HepG2 (cell line): ENCODE measurements at regions not wholly inside any gene's neighbourhood (a gene's known extent, or its start where the extent isn't known, plus 50 kb on each side); places are given as distances from the start of the nearest gene placed in this dataset.

ENCODE experiments used
- ATAC-seq: fragments of 200-7000 bp; cut with Tn5 transposase; 3 replicates; pipeline ENCODE4 v1.9.1; 2020; ENCODE audit warnings: mild to moderate bottlenecking, moderate library complexity
- BruUV-seq: library from RNA; stranded (reverse); fragments of 400-500 nt; replicated peaks from 2 replicates; lab custom pipeline; 2021; lab: Mats Ljungman, UMichigan
- CTCF ChIA-PET: fragments of 300-600 bp; formaldehyde crosslinking; extraction: SDS; loops from one replicate; lab custom pipeline; 2021; ENCODE audit warnings: low total read pairs, inconsistent platforms, low intra/inter-chr PET ratio; lab: Yijun Ruan, JAX
- POLR2A ChIA-PET: fragments of 350-600 bp; sonication (Branson Sonifier 250); formaldehyde crosslinking; loops from one replicate; lab custom pipeline; 2020; ENCODE audit warnings: antibody characterized with exemption, inconsistent platforms; lab: Yijun Ruan, JAX
- DNase-seq: peaks from one replicate; pipeline ENCODE4 v3.0.0-alpha.2; 2015; ENCODE audit warnings: low spot score
- FAIRE-seq: peaks from 3 replicates; lab custom pipeline; 2011; peaks lifted over from hg19 to GRCh38; lab: Jason Lieb, UNC
- H2AFZ ChIP-seq: one replicate; pipeline ENCODE4 v1.6.1; 2011; ENCODE audit warnings: low read length, inconsistent platforms
- H3K27ac ChIP-seq: fragments of 300-600 bp; 3 replicates; pipeline ENCODE4 v1.8.0; 2011; ENCODE audit warnings: mixed run types, mild to moderate bottlenecking, mixed read lengths, low read length, inconsistent platforms; ENCODE audit not compliant: insufficient read depth; ENCODE audit errors: extremely low read length
- H3K27me3 ChIP-seq, 2 experiments: fragments of 200-600 bp in 1 of 2; 2 replicates in 1 of 2; 3 replicates in 1 of 2; pipeline versions ENCODE4 v1.6.0 to v1.8.0; 2011; ENCODE audit warnings: low read length in 2 of 2, mild to moderate bottlenecking in 2 of 2, moderate library complexity in 2 of 2, inconsistent platforms in 1 of 2; ENCODE audit not compliant: insufficient read depth in 2 of 2, control insufficient read depth in 1 of 2
- H3K36me3 ChIP-seq, 2 experiments: fragments of 200-600 bp in 1 of 2; replicated peaks in 1 of 2; 2 replicates in 1 of 2; 3 replicates in 1 of 2; pipeline versions ENCODE4 v1.5.1 to v1.8.0; 2011; ENCODE audit warnings: low read length in 2 of 2, inconsistent platforms in 1 of 2; ENCODE audit not compliant: insufficient read depth in 2 of 2, control insufficient read depth in 1 of 2
- H3K4me1 ChIP-seq: 2 replicates; pipeline ENCODE4 v1.5.1; 2012; ENCODE audit warnings: low read length, inconsistent platforms; ENCODE audit not compliant: insufficient read depth
- H3K4me2 ChIP-seq: 2 replicates; pipeline ENCODE4 v1.6.0; 2011; ENCODE audit warnings: low read depth, low read length, inconsistent platforms
- H3K4me3 ChIP-seq, 3 experiments: fragments of 200-600 bp in 1 of 3; sonication (generic), shearing (Covaris generic) in 1 of 3; replicated peaks in 1 of 3; 2 replicates each; pipeline ENCODE4 v1.5.1; 2011 to 2016; ENCODE audit warnings: low read length in 3 of 3, inconsistent platforms in 2 of 3, low read depth in 2 of 3, mild to moderate bottlenecking in 2 of 3, control low read depth in 1 of 3, mixed read lengths in 1 of 3; ENCODE audit not compliant: insufficient read depth in 1 of 3
- H3K79me2 ChIP-seq: one replicate; pipeline ENCODE4 v1.6.1; 2011; ENCODE audit warnings: low read length, inconsistent platforms; ENCODE audit not compliant: insufficient read depth
- H3K9ac ChIP-seq: 2 replicates; pipeline ENCODE4 v1.6.0; 2011; ENCODE audit warnings: mild to moderate bottlenecking, low read depth, low read length, inconsistent platforms; ENCODE audit not compliant: insufficient read depth
- H3K9me3 ChIP-seq: 2 replicates; pipeline ENCODE4 v1.5.1; 2012; ENCODE audit warnings: mild to moderate bottlenecking, low read length
- H4K20me1 ChIP-seq: 2 replicates; pipeline ENCODE4 v1.6.0; 2011; ENCODE audit warnings: inconsistent platforms, mild to moderate bottlenecking, low read length, moderate library complexity; ENCODE audit not compliant: insufficient read depth
- EZH2 ChIP-seq: conservative IDR thresholded peaks from 2 replicates; pipeline ENCODE4 v1.6.1; 2012; ENCODE audit warnings: mild to moderate bottlenecking, low read depth, low read length, moderate library complexity
- HNF4G ChIP-seq, 2 experiments: sonication (generic) in 1 of 2; formaldehyde crosslinking in 1 of 2; IDR thresholded peaks; 2 replicates each; pipeline versions ENCODE4 v1.4.0 to v1.6.1; 2011 to 2020; ENCODE audit warnings: borderline replicate concordance in 2 of 2, low read depth in 2 of 2, mild to moderate bottlenecking in 2 of 2, low read length in 1 of 2, missing genetic modification reagents in 1 of 2, moderate library complexity in 1 of 2
- MZF1 ChIP-seq: sonication (generic); formaldehyde crosslinking; IDR thresholded peaks from 2 replicates; pipeline ENCODE4 v1.8.1; 2023; ENCODE audit warnings: mild to moderate bottlenecking, missing genetic modification reagents, borderline replicate concordance
- ONECUT2 ChIP-seq: sonication (generic); formaldehyde crosslinking; IDR thresholded peaks from 2 replicates; pipeline ENCODE4 v1.4.0; 2020; ENCODE audit warnings: missing genetic modification reagents
- RFX5 ChIP-seq: IDR thresholded peaks from 2 replicates; pipeline ENCODE4 v1.6.1; 2011; ENCODE audit warnings: low read depth, low read length, improper control_type of control experiment
- SATB2 ChIP-seq: sonication (generic); formaldehyde crosslinking; IDR thresholded peaks from 2 replicates; pipeline ENCODE4 v1.5.0; 2020; ENCODE audit warnings: missing genetic modification reagents
- SP1 ChIP-seq, 2 experiments: fragments of 450-650 bp in 1 of 2; sonication (generic) in 1 of 2; formaldehyde crosslinking in 1 of 2; IDR thresholded peaks; 2 replicates each; pipeline versions ENCODE4 v1.4.0 to v1.6.1; 2016 to 2020; ENCODE audit warnings: missing genetic modification reagents in 1 of 2
- SYNCRIP ChIP-seq: fragments of 200-400 bp; formaldehyde crosslinking; IDR thresholded peaks from 2 replicates; pipeline ENCODE4 v1.6.1; 2018; ENCODE audit warnings: mild to moderate bottlenecking, low read depth, low read length; ENCODE audit not compliant: insufficient read depth
- TSC22D2 ChIP-seq: sonication (generic); formaldehyde crosslinking; IDR thresholded peaks from 2 replicates; pipeline ENCODE4 v1.5.1; 2020; ENCODE audit warnings: missing genetic modification reagents, mild to moderate bottlenecking, borderline replicate concordance
- XRCC5 ChIP-seq: fragments of 200-400 bp; formaldehyde crosslinking; optimal IDR thresholded peaks from 2 replicates; pipeline ENCODE3; 2017; ENCODE audit warnings: mild to moderate bottlenecking, low read length
- ZNF326 ChIP-seq: sonication (generic); formaldehyde crosslinking; IDR thresholded peaks from 2 replicates; pipeline ENCODE4 v1.4.0; 2020; ENCODE audit warnings: missing genetic modification reagents, borderline replicate concordance
- ZNF768 ChIP-seq: sonication (generic); formaldehyde crosslinking; IDR thresholded peaks from 2 replicates; pipeline ENCODE4 v1.4.0; 2020; ENCODE audit warnings: missing genetic modification reagents
- WGBS: methylation state at CpG from one replicate; pipeline ENCODE4 v1.1.6; 2017; ENCODE audit warnings: low lambda C conversion rate; 5-methylcytosine and 5-hydroxymethylcytosine counted together
- in situ Hi-C: cut with HindIII; loops from 2 replicates; pipeline ENCODE4 v1.10.0; 2017; ENCODE audit warnings: low pct_unique_long_range_greater_than_20kb; ENCODE audit not compliant: extremely low pct_ligation_motif_present
- intact Hi-C: fragments of 100-400 bp; cut with micrococcal nuclease; formaldehyde crosslinking; loops from one replicate; pipeline ENCODE4 v1.10.0; 2022; ENCODE audit not compliant: unreplicated experiment
- TF ChIP-seq, protein P1 (sequence below): IDR thresholded peaks from 2 replicates; pipeline ENCODE4 v1.6.1; 2016
- TF ChIP-seq, protein P2 (sequence below): sonication (generic); formaldehyde crosslinking; IDR thresholded peaks from 2 replicates; pipeline ENCODE4 v1.5.0; 2020; ENCODE audit warnings: missing genetic modification reagents, mild to moderate bottlenecking, borderline replicate concordance
- TF ChIP-seq, protein P3 (sequence below): IDR thresholded peaks from 2 replicates; pipeline ENCODE4 v1.6.1; 2016; ENCODE audit warnings: missing compliant biosample characterization, missing genetic modification reagents, borderline replicate concordance

DNA sequence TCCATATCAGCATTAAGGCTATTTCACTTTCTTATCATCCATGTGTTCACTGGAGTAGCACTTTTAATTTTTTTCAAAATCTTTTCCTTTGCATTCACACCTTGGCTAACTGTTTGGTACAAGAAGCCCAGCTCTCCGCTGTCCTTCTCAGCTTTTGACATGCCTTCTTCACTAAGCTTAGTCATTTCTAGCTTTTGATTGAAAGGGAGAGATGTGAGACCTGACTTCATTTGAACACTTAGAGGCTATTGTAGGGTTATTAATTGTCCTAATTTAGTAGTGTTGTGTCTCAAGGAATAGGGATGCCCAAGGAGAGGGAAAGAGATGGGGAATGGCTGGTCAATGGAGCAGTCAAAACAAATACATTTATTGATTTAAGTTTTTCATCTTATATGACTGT, 350.0 kb downstream of the CXCL12 start:
- no peak overlapping the region for H3K9ac ChIP-seq
- in situ Hi-C loops (no loop called here), intact Hi-C loops (no loop called here)
- BruUV-seq: no TSS peak
- H2AFZ ChIP-seq: no peak overlapping the region
- 91% methylated on average over 1 of the region's 1 CpG for WGBS
- TF ChIP-seq RFX5 (no peak), SYNCRIP (no peak), SATB2 (CRISPR knock-in tag) (no peak), MZF1 (CRISPR knock-in tag) (no peak), EZH2 (no peak), ZNF768 (no peak), ONECUT2 (no peak), ZNF326 (no peak), SP1 (IDR thresholded peaks at IDR 0.05) (no peak), SP1 (CRISPR knock-in tag; IDR thresholded peaks at IDR 0.05) (no peak), TSC22D2 (CRISPR knock-in tag) (no peak), XRCC5 (no peak), HNF4G (IDR thresholded peaks at IDR 0.05; ENCODE audit: borderline replicate concordance, low read depth, low read length) (no peak), HNF4G (CRISPR knock-in tag; IDR thresholded peaks at IDR 0.05; ENCODE audit: borderline replicate concordance, low read depth) (no peak)
- TF ChIP-seq, protein P1, sequence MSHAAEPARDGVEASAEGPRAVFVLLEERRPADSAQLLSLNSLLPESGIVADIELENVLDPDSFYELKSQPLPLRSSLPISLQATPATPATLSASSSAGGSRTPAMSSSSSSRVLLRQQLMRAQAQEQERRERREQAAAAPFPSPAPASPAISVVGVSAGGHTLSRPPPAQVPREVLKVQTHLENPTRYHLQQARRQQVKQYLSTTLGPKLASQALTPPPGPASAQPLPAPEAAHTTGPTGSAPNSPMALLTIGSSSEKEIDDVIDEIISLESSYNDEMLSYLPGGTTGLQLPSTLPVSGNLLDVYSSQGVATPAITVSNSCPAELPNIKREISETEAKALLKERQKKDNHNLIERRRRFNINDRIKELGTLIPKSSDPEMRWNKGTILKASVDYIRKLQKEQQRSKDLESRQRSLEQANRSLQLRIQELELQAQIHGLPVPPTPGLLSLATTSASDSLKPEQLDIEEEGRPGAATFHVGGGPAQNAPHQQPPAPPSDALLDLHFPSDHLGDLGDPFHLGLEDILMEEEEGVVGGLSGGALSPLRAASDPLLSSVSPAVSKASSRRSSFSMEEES (CRISPR knock-in tag): no peak
- TF ChIP-seq, protein P2, sequence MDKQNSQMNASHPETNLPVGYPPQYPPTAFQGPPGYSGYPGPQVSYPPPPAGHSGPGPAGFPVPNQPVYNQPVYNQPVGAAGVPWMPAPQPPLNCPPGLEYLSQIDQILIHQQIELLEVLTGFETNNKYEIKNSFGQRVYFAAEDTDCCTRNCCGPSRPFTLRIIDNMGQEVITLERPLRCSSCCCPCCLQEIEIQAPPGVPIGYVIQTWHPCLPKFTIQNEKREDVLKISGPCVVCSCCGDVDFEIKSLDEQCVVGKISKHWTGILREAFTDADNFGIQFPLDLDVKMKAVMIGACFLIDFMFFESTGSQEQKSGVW: no peak
- TF ChIP-seq, protein P3, sequence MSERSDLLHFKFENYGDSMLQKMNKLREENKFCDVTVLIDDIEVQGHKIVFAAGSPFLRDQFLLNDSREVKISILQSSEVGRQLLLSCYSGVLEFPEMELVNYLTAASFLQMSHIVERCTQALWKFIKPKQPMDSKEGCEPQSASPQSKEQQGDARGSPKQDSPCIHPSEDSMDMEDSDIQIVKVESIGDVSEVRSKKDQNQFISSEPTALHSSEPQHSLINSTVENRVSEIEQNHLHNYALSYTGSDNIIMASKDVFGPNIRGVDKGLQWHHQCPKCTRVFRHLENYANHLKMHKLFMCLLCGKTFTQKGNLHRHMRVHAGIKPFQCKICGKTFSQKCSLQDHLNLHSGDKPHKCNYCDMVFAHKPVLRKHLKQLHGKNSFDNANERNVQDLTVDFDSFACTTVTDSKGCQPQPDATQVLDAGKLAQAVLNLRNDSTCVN (CRISPR knock-in tag): no peak
- no peak for FAIRE-seq
- ATAC-seq: no peak
- H3K27me3 ChIP-seq: no peaks in the 10 kb centered on the region; a peak in 1 of 5 replicates
- no peak for DNase-seq
- H3K9me3 ChIP-seq: no peaks in the 10 kb centered on the region
- no peak overlapping the region for H3K27ac ChIP-seq
- H3K4me3 ChIP-seq: no peak overlapping the region
- no peak overlapping the region for H3K4me2 ChIP-seq
- no peaks in the 10 kb centered on the region for H3K79me2 ChIP-seq
- no peaks in the 10 kb centered on the region for H3K36me3 ChIP-seq
- H4K20me1 ChIP-seq: no peaks in the 10 kb centered on the region
- no peaks in the 10 kb centered on the region for H3K4me1 ChIP-seq
- ChIA-PET CTCF (no interaction called here), POLR2A (no interaction called here)
